ENCODE measurements at regions not wholly inside any gene's neighbourhood (a gene's known extent, or its start where the extent isn't known, plus 50 kb on each side); places are given as distances from the start of the nearest gene placed in this dataset.

DNA sequence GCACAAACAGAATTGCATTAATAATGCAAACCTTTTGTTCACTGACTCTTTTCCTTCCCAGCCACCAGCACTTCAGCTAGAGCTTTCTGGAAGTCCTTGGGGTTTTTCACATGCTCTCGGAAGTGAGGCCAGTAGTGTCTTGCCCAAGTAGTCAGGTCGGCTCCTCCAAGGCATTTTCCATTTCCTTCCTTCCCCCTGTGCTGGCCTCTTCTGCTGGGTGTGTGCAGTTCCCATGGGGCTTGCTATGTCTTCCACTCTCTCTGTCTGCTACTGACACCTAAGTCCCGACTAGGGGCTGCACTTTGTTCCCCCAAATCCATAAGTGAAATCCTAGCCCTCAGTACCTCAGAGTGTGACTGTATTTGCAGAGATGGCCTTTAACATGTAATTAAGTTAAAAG, 175.6 kb upstream of the BMPER start:
- no peak for DNase-seq

DNA sequence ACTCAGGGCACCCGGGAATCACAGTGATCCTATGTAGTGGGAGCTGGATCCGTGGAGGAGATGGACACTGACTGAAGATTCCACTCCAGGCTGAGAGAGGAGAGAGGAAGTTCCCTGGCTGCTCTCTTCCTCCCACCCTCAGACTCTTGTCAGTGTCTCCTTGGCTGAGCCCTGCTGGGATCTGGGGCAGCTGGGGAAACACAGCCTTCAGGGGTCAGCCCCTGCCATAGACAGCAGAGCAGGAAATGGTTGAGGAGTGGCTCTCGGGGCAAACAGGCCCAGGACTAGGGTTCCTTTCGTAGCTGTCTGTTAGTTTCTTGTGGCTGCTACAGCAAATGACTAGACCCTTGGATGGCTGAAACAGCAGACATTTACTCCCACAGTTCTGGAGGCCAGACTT, 174.4 kb upstream of the BMPER start:
- no peak for DNase-seq

DNA sequence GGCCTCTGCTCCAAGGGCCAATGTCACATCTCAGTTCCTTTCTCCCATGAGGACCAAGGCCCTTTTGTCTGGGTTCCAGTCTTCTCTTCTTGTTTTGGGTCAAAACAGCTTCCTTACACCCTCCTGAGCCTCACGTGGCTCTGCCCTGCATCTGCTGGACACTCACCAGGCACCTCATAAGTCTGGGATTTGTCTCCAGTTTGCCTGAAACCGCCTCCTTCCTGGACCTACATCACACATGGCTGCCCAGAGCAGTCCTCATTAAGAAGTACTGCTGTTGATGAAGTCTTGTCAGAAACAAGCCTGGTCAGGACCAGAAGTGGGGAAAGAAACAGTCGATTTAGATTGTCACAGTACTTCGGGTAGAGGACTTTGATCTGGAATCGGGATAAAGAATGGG, 173.4 kb upstream of the BMPER start:
- DNase-seq, result no peak

DNA sequence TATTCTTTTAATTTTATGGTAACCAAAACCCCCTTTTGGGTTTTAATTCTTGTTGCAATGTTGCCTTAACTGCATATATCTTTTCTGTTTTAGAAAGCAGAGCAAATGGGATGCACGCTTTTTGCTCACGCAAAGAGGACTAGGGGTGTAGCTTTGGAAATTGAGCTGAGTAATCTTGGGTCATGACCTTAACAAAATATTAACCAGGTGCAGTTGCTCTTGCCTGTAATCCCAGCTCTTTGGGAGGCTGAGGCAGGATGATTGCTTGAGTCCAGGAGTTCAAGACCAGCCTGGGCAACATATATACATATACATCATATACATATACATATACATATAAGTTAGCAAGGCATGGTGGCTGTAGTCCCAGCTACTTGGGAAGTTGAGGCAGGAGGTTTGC, 172.9 kb upstream of the BMPER start:
- no peak for DNase-seq

DNA sequence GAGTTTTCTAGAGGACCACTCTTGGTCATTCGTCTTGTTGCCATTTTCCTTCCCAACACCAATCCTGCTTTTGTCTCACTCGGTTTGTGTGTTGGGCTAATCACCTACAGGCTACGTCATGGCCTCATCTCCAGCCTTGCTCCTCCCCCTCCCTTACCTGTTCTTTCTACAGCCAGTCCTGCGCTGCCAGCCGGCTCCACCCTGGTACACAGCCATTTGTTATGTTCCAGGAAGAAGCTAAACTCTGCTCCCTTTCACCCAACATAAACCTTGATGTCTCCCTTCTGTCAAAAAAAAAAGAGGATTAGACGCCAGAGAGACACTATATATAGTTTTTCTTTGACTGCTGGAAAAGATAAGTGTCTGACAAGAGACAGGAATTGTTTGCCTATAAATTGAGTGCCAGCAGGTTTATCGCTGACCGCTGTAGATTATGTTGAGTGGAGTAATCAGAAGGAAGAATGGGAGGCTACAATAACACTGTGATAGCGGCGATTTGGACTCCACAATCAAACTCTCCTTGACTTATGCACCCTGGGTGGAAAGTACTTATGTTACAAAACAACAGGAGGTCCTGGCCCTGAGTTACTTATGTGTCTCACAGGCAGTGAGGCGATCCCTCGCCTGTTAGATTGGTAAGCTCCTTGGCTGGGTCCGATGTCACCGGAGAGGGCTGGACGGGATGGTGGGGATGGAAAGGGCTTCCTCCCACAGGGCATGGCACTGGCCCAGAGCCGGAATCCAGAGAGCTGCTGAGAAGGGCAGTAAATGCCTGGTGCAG, 171.3 kb upstream of the BMPER start:
- no peak for DNase-seq

DNA sequence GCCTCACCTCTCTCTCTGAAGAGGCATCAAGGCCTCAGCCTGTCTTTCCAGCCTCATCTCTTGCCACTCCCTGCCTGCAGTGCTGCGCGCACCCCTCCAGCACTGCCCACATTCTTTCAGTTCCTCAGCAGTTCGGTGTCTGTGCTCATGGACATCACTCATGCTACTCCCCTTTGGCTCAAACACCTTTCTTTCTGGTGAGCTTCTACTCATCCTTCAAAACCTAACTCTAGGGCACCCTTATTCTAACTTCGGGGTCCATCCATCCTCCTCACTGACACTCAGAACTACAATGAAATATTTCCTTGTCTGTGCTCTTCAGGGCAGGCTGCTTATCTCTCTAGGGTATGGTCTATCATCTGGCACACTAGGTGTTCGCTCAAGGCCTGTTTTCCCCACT, 169.9 kb upstream of the BMPER start:
- DNase-seq, result no peak

DNA sequence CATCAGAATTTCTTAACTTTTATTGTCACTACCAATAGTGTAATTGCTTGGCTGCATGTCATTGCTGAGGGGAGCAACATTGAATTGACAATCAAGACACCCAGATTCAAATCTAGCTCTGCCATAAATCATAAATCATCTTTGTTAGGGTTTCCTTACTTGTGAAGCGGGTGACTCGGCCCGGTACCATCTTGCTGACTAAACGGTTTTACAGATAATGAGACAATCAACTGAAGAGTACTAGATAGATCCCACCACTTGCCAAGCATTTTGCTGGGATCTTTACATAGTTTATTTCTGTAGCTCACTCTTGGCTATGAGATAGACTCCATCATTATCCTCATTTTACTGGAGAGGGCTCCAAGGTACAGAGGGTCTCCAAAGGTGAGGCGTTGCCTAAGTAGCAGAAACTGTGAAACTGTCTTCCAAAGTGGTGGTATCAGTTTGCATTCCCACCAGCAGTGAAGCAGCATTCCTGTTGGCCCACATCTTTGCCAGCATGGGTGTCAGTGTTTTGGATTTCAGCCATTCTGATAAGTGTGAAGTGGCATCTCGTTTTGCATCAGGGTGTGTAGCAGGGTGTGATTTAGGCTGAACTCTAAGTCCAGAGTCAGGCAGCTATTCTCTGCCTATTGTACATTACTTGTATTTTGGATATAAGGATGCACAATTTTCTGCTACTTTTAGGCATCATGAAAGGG, 168.7 kb upstream of the BMPER start:
- no peak for DNase-seq

DNA sequence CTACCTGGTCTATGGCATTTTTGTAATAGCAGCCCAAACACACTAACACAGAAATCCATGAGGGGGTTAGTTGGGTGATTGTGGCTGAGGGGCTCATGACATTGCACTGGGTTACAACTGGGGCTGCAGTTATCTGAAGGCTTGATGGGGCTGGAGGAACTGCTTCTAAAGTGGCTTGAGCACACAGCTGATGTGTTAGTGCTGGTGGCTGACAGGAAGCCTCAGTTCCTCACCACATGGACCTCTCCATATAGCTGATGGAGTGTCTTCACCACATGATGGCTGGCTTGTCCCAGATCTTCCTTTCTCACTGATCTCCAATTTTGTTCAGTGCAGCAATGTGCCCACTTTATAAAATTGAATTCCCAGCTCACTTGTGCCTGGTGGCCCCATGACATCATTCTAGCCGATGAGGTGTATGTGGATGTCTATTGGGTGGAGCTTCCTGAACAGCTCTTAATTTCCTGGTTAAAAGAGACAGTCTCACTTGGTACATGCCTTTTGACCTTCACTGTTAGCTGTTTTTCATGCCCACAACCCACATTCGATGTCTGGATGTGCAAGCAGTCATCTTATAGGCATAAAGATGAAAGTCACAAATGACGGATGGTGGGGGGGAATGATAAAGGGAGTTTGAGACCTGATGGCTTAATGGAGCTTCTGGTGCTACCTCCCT, 166.9 kb upstream of the BMPER start:
- no peak for DNase-seq

DNA sequence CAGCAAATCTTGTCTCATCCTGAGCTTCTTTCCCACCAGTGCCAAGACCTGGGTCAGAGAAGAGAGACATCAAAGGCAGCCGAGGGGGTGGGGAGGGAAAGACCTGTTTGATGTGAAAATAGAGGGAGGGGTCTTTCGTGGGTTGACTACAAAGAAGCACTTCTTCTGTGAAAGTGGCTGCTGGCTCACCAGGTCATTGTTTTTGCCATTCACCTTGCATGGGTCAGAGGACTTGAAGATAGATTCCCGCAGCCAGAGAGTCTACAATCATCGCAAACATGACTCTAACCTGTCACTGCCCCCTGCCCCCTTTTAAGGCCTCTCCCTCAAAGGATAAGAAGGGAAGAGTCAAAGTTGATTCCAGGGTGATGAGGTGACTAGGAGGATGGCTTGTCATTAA, 166.1 kb upstream of the BMPER start:
- DNase-seq, result no peak

DNA sequence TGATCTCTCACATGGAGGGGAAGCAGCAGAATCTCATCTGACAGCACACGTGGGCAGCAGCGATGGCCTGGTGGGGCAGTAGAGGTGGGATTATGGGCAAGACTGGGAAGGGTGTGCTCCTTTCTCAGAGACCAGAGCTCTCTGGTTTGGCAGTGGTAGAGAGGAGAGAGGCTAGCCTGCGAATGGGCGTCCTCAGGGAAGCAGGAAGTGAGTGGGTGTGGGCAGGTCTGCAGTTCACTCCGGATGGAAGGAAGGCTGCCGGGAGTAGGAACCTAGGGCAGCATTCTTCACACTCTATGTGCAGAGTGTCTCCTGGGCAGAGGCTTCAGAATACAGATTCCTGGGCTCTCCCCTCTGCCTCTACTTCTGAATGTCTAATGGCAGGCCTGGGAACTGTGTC, 162.8 kb upstream of the BMPER start:
- no peak for DNase-seq

DNA sequence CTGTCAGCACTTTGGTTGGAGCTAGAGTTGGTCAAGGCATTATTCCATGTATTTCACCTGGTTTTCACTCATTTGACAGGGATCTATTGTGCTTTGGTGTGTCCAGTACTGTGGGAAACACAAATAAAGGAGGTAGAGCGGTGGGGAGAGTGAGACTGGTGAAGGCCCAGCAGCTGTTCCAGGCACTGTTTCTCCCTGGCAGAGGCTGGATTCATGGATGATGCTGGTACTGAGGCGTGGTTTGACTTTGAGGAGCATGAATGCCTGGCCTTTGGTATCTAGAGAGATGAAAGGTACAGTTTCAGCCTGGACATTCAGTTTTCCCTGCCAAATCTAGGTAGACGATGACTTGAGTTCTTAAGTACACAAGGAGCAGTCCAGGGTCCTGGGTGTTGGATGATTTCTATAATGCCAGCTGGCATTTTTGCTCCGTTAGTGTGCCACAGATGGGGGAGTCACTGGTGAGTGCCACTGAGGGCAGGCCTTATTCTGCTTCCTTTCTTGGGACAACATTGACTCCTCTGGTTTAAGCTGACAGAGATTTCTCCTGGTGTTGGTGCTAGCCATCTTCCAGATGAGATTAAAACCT, 162.2 kb upstream of the BMPER start:
- DNase-seq, result no peak

DNA sequence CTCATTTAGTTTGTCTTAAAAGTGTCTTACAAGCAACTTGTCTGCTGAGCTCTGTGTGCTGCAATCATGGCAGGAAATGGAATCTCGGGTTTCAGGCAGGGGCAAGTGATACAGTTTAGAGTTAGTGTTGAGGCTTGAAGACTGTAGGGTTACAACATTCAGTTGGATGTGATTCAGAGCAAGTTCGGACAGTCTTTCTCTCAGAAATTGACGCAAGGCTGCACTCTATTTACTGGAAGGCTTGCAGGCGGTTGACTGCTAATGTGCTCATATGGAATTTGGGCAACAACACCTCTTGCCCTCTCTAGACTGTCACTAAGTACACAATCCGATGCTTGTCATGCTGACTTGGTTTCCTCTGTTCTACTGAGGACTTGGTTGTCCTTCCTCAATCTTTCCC, 161.7 kb upstream of the BMPER start:
- no peak for DNase-seq

DNA sequence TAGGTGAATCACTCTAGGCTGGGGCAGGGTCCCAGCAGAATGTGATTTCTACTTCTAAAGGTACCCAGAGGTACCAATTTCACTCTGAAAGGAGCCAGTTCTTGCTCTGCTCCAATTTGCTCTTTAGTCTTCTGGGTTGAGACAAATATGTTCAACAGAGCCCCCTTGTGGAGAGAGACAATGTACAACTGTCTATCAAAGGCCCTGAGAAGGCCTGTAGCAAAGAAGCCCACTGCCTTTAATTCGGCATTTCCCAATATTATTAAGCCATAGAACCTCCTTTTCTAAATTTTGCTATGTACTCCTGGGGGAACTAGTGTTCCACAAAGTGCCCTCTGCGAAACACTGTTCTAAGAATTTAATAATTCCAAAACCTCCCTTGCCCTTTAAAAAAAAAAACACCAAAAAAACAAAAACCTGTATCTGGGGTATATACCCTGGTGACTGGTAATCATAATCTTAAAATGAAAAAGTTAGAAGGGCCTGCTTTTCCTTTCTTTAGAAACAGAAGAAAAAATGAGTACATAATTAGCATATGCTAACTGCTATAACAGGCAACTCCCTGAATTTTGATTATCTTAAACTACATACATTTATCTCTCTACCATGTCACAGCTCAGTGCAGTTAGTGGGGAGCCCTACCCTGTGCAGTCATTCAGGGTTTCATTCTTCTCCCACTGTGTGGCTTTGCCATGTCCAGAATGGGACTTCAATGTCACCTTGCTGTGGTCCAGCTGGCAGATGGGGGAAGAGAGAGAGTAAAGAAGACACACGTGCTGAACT, 160.9 kb upstream of the BMPER start:
- peak; percentile 79 for DNase-seq

DNA sequence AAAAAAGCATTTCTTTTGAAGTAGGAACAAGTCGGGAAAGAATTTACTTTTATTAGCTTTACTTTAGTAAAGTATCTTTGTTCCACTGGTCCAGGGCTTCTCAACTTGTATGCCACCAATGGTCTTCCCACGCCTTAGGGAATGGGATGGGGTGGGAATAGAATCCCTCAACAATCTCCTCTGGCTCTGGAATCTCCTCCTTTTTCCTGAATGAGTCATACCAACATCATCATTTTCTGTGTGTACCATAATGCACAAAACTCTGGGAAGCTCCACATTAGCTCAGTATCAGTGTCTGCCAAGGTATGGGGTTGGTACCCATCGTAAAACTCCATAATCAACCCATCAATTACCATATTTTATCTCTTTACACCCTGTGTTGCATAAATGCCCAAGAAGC, 159.4 kb upstream of the BMPER start:
- DNase-seq, result no peak

DNA sequence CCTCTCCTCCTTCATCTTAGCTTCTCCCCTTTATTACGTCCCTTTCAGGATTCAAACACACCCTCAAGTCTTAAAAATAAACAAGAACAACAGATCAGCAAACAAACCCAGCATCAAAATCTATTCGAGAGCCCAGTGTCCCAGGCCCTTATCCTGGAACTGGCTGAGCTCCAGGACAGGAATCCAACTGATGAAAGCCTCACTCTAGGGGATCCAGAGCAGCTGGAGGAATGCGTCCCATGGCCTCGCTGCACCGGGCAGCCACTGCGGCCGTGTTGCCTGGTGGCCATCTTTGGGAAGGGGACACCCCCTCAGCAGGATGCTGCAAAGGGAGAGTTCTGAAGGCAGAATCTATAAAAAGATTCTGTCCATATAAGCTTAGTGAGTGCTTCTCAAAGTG, 156.5 kb upstream of the BMPER start:
- DNase-seq, result no peak

DNA sequence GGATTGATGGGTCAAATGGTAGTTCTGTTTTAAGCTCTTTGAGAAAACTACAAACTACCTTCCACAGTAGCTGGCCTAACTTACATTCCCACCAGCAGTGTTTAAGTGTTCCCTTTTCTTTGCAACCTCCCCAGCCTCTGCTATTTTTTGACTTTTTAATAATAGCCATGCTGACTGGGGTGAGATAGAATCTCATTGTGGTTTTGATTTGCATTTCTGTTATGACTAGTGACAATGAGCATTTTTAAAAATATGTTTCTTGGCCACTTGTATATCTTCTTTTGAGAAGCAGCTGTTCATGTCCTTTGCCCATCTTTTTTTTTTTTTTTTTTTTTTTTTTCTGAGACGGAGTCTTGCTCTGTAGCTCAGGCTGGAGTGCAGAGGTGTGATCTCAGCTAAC, 155.2 kb upstream of the BMPER start:
- DNase-seq, result no peak

DNA sequence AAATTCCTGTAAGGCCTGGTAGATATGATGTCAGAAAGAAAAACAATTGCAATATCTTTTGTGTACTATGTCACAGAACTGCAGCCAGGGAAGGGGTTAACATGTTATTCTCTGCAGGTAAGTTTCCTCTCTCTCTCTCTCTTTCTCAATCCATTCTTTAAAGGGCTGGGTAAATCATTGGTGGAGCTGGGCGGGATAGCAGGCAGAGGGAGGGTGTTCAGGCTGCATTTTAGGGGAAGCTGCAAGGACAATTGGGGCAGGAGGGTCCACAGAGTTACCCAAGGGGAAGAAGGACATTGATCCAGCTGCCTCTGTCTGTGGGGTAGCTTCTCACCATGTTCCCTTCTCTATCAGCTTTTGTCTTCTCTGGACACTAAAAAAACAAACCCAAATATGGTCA, 153.9 kb upstream of the BMPER start:
- no peak for DNase-seq

DNA sequence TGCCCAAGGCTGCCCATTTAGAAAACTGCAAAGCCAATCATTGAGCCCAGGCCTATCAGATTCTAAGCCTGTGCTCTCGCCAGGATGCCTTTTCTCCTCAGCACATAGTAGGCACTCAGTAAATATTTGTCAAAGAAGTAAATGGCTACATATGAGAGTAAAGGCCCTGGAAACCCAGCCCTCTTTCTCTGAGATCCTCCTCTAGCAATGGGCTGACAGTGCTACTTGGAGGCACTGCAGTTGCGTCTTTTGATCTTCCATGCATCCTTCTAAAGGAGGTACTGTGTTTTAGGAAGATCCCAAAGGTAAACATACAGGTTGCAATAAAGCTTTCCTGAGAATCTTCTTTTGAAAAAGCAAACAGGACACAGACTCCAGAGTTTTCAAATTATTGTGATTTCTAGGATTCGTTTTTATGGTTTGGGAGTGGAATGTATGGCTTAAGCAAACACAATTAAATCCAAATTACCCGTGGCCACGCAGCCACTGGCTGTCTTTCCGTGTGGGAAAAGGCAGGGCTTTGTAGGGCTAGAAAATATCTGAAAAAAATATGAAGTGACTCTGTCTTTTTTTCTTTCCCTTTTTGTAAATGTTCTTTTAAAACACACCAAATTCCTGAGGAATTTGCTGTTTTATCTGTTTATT, 151.3 kb upstream of the BMPER start:
- DNase-seq, result no peak

DNA sequence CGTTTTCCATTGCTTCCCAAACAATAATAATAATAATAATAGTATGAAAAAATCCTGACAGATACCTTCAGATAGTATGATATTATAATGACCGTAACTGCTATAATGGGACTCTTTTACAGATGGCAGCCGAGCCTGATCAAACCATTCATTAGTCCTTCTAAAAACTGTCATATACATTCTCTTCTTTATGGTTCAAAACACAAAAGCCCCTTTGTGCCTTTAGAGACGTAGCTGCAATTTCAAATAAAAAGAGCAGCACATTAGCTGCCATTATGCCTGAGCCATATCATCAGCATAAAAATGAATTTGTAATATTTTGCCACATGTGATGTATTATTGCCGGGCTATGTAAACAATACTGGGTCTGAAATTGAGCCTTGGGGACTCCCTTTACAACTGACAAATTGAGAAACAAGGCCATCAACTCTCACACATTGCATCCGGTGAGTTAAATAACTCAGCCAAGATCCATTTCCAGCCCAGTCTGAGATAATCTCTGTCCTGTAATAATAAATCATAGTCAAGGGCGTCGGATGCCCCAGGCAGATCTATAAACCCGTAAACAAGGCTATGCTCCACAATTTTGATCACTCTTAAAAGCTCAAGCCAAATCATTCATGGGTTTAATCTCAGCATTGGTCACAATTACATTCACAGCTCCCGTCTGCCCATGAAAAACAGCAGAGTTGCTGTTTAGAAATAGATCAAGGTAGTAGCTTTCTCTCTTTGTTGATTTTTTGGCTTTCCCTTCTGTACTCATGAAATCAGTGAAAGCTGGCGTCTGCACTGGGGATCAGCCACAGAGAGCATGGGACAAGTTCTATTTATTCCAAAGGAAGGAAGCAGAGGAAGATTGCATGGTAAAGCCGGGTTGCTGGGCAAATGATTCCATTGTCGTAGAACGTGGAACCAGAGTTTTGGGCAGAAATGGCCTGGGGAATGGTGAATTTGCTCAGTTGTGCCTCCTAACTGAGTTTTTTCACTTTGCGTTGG, 150.1 kb upstream of the BMPER start:
- DNase-seq, result no peak

DNA sequence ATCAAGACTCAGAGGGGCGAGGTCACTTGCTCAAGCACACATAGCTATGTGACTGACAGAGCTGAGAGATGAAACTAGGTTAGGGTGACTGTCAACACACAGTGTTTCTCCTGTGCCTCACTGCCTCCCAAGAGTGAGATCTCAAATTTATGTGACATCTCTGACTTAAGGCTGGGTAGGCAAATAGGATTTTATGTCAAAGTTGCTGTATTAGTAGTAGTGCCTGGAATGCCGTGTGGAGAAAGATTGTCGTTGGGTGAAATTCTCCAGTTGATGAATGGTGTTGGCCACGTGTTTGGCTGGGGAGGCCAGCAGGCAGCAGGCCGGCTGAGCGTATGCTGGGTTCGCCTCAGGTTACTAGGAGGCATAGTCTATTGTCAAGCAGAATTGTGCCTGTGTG, 148.3 kb upstream of the BMPER start:
- no peak for DNase-seq

DNA sequence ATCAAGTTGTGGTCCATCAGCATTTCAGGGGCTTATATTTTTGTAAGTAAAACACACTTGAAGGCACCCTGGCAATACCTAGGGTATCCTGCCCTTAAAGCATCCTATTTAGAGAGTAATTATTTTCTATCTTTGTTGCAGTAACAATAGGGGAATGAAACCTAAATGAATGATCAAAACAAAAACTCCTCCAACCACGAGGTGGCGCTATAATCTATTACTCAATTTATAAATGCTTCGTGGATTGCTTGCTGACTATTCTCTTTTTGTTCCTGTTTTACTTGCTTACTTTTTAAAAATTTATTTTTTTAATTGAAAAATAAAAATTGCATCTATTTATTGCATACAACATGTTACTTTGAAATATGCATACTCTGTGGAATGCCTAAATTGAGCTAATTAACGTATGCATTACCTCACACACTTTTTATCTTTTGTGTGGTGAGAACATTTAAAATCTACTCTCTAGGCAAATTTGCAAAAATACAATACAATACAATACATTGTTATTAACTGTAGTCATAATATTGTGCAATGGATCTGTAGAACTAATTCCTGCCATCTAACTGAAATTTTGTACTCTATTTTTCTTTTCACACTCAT, 147.7 kb upstream of the BMPER start:
- peak; percentile 77 for DNase-seq

Data from hematopoietic multipotent progenitor cell treated with erythropoietin and hydrocortisone succinate and interleukin-3 and kit ligand, for 6 days (in vitro differentiated cells).